CD14-positive monocyte (primary cell): ENCODE measurements at regions not wholly inside any gene's neighbourhood (a gene's known extent, or its start where the extent isn't known, plus 50 kb on each side); places are given as distances from the start of the nearest gene placed in this dataset.

Source experiments
- DNase-seq, 3 donors: peaks; one replicate each; pipeline ENCODE4 v3.0.0-alpha.2; 2011 to 2022
- H2AFZ ChIP-seq: 2 replicates; pipeline ENCODE4 v1.6.0; 2012; ENCODE audit warnings: mild to moderate bottlenecking, low read depth, low read length, inconsistent platforms; ENCODE audit not compliant: insufficient read depth, poor library complexity, severe bottlenecking
- H3K27ac ChIP-seq, 2 donors: 1 replicate in 1 of 2; 2 replicates in 1 of 2; pipeline ENCODE4 v1.5.1; 2012 to 2013; ENCODE audit warnings: low read length in 2 of 2, control low read depth in 1 of 2, inconsistent platforms in 1 of 2, low read depth in 1 of 2, mild to moderate bottlenecking in 1 of 2
- H3K27me3 ChIP-seq, 2 donors: one replicate each; pipeline versions ENCODE4 v1.6.0 to v1.6.1; 2011 to 2013; ENCODE audit warnings: low read length in 2 of 2; ENCODE audit not compliant: control insufficient read depth in 2 of 2, insufficient read depth in 2 of 2
- H3K36me3 ChIP-seq, 2 donors: replicated peaks in 1 of 2; 1 replicate in 1 of 2; 2 replicates in 1 of 2; pipeline versions ENCODE4 v1.5.1 to v1.6.1; 2012 to 2013; ENCODE audit warnings: low read length in 2 of 2, control low read depth in 1 of 2, inconsistent platforms in 1 of 2, mild to moderate bottlenecking in 1 of 2; ENCODE audit not compliant: insufficient read depth in 2 of 2, control insufficient read depth in 1 of 2
- H3K4me1 ChIP-seq, 2 donors: 1 replicate in 1 of 2; 2 replicates in 1 of 2; pipeline versions ENCODE4 v1.5.1 to v1.6.1; 2012 to 2013; ENCODE audit warnings: low read length in 2 of 2, control low read depth in 1 of 2, inconsistent platforms in 1 of 2, mild to moderate bottlenecking in 1 of 2, moderate library complexity in 1 of 2; ENCODE audit not compliant: insufficient read depth in 2 of 2, control insufficient read depth in 1 of 2
- H3K4me2 ChIP-seq: replicated peaks from 2 replicates; pipeline ENCODE3; 2012; ENCODE audit warnings: low read length, moderate library complexity, mild to moderate bottlenecking; ENCODE audit not compliant: poor library complexity, severe bottlenecking; ENCODE audit errors: extremely low read depth
- H3K4me3 ChIP-seq, 3 experiments: fragments of 200-600 bp in 1 of 3; sonication (generic) in 1 of 3; replicated peaks in 1 of 3; 1 replicate in 2 of 3; 2 replicates in 1 of 3; pipeline ENCODE4 v1.5.1; 2011 to 2013; ENCODE audit warnings: low read length in 3 of 3, mild to moderate bottlenecking in 3 of 3, control low read depth in 2 of 3, low read depth in 2 of 3, inconsistent platforms in 1 of 3, moderate library complexity in 1 of 3
- H3K79me2 ChIP-seq: 2 replicates; pipeline ENCODE4 v1.6.0; 2012; ENCODE audit warnings: mild to moderate bottlenecking, control low read depth, inconsistent platforms, low read length, moderate library complexity; ENCODE audit not compliant: insufficient read depth
- H3K9ac ChIP-seq: 2 replicates; pipeline ENCODE4 v1.6.0; 2017; ENCODE audit warnings: low read length, mild to moderate bottlenecking; ENCODE audit not compliant: insufficient read depth, poor library complexity, severe bottlenecking
- H3K9me3 ChIP-seq, 2 donors: replicated peaks in 1 of 2; 1 replicate in 1 of 2; 2 replicates in 1 of 2; pipeline versions ENCODE4 v1.5.1 to v1.6.1; 2012 to 2013; ENCODE audit warnings: low read length in 2 of 2, control low read depth in 1 of 2; ENCODE audit not compliant: control insufficient read depth in 1 of 2, insufficient read depth in 1 of 2
- H4K20me1 ChIP-seq: 2 replicates; pipeline ENCODE4 v1.6.0; 2012; ENCODE audit warnings: mild to moderate bottlenecking, low read length, control low read depth, moderate library complexity; ENCODE audit not compliant: insufficient read depth
- H3K27ac Mint-ChIP-seq, 7 donors: one replicate each; pipeline ENCODE4 v1.8.0; 2020; ENCODE audit warnings: mild to moderate bottlenecking in 7 of 7, mixed read lengths in 7 of 7, moderate library complexity in 6 of 7, inconsistent platforms in 2 of 7
- H3K27me3 Mint-ChIP-seq, 3 donors: one replicate each; pipeline ENCODE4 v1.8.0; 2021 to 2022; ENCODE audit warnings: low read depth in 3 of 3, mild to moderate bottlenecking in 3 of 3, mixed read lengths in 3 of 3, moderate library complexity in 3 of 3, inconsistent platforms in 1 of 3
- H3K36me3 Mint-ChIP-seq, 2 donors: one replicate each; pipeline ENCODE4 v1.8.0; 2020; ENCODE audit warnings: mixed read lengths in 2 of 2, inconsistent platforms in 1 of 2, mild to moderate bottlenecking in 1 of 2
- H3K4me1 Mint-ChIP-seq: one replicate; pipeline ENCODE4 v1.8.0; 2020; ENCODE audit warnings: mild to moderate bottlenecking, mixed read lengths
- H3K4me3 Mint-ChIP-seq, 2 donors: one replicate each; pipeline ENCODE4 v1.8.0; 2020; ENCODE audit warnings: mild to moderate bottlenecking in 2 of 2, mixed read lengths in 2 of 2, moderate library complexity in 1 of 2
- H3K9me3 Mint-ChIP-seq, 7 donors: one replicate each; pipeline ENCODE4 v1.8.0; 2020 to 2022; ENCODE audit warnings: mixed read lengths in 7 of 7, mild to moderate bottlenecking in 6 of 7, moderate library complexity in 6 of 7, inconsistent platforms in 2 of 7
- CTCF ChIP-seq: fragments of 200-600 bp; IDR thresholded peaks from one replicate; pipeline ENCODE4 v1.8.0; 2022; ENCODE audit warnings: antibody characterized with exemption, mild to moderate bottlenecking
- WGBS: methylation state at CpG from one replicate; pipeline ENCODE4 v1.1.5; 2013; ENCODE audit warnings: missing lambda C conversion rate; ENCODE audit not compliant: insufficient coverage; 5-methylcytosine and 5-hydroxymethylcytosine counted together
- intact Hi-C, 2 donors: fragments of 100-400 bp; cut with micrococcal nuclease; formaldehyde crosslinking; loops; one replicate each; pipeline versions ENCODE4 v1.15.0 to v1.15.1; 2023

- peaks cover 0 to 4% (median 2%) of the 10 kb centered on the region in 3 donors for H3K27me3 Mint-ChIP-seq
- H3K4me2 ChIP-seq = no peak overlapping the region
- H3K36me3 ChIP-seq = no peaks in the 10 kb centered on the region
- no peaks in the 10 kb centered on the region for H3K36me3 Mint-ChIP-seq
- no peaks in the 10 kb centered on the region for H3K4me1 Mint-ChIP-seq
- TF ChIP-seq CTCF = no peak
- no peak overlapping the region for H3K9ac ChIP-seq
- H2AFZ ChIP-seq = no peak overlapping the region
- no peaks in the 10 kb centered on the region for H3K9me3 Mint-ChIP-seq
- H3K4me3 Mint-ChIP-seq = no peak overlapping the region
- H3K4me1 ChIP-seq = no peaks in the 10 kb centered on the region
- no peaks in the 10 kb centered on the region for H3K79me2 ChIP-seq
- no peaks in the 10 kb centered on the region for H3K9me3 ChIP-seq
- no peaks in the 10 kb centered on the region for H3K27me3 ChIP-seq
- H3K27ac ChIP-seq = no peak overlapping the region
- no peak overlapping the region for H3K4me3 ChIP-seq
- intact Hi-C loops = no loop called here
- WGBS = no CpG with 5 or more reads among the region's 1 CpG
- H4K20me1 ChIP-seq = no peaks in the 10 kb centered on the region
- no peak for DNase-seq
- no peak overlapping the region for H3K27ac Mint-ChIP-seq
Measured at GRCh38 chr14:55908106-55908505, 210.1 kb upstream of the PELI2 start.

- DNase-seq = no peak
- H3K79me2 ChIP-seq = no peaks in the 10 kb centered on the region
Measured at GRCh38 chr14:55909879-55910278, 208.3 kb upstream of the PELI2 start.

More at GRCh38 chr14:55909879-55910278, 208.3 kb upstream of the PELI2 start:
- Histone ChIP-seq H4K20me1 (no peaks in the 10 kb centered on the region), H3K9ac (no peak overlapping the region), H3K4me3 (no peak overlapping the region), H3K4me1 (no peaks in the 10 kb centered on the region), H3K9me3 (no peaks in the 10 kb centered on the region), H3K4me2 (no peak overlapping the region), H2AFZ (no peak overlapping the region), H3K36me3 (no peaks in the 10 kb centered on the region), H3K27me3 (no peaks in the 10 kb centered on the region), H3K27ac (no peak overlapping the region)
- H3K4me1 Mint-ChIP-seq = no peaks in the 10 kb centered on the region
- intact Hi-C loops = no loop called here
- H3K27ac Mint-ChIP-seq = no peak overlapping the region
- H3K9me3 Mint-ChIP-seq = peaks cover 0 to 2% (median 0%) of the 10 kb centered on the region in 7 donors
- no peaks in the 10 kb centered on the region for H3K36me3 Mint-ChIP-seq
- TF ChIP-seq CTCF = no peak
- no peak overlapping the region for H3K4me3 Mint-ChIP-seq
- peaks cover 0 to 2% (median 0%) of the 10 kb centered on the region in 3 donors for H3K27me3 Mint-ChIP-seq
- no CpG with 5 or more reads among the region's 1 CpG for WGBS
